ENCODE measurements at regions not wholly inside any gene's neighbourhood (a gene's known extent, or its start where the extent isn't known, plus 50 kb on each side); places are given as distances from the start of the nearest gene placed in this dataset.

GRCh38 chr11:96978751-96979150, 588.9 kb downstream of the JRKL start:
- TF ChIP-seq SP1 (IDR thresholded peaks at IDR 0.05) (no peak), PKNOX1 (IDR thresholded peaks at IDR 0.05) (no peak), NFRKB (IDR thresholded peaks at IDR 0.05) (no peak)
